Ovary (tissue), 7 donors: ENCODE measurements at regions not wholly inside any gene's neighbourhood (a gene's known extent, or its start where the extent isn't known, plus 50 kb on each side); places are given as distances from the start of the nearest gene placed in this dataset.

Experiments used
- DNase-seq, 5 donors: peaks; one replicate each; pipeline ENCODE4 v3.0.0-alpha.2; 2019 to 2020
- H3K27ac ChIP-seq, 2 donors: fragments of 200-600 bp; one replicate each; pipeline versions ENCODE4 v1.5.1 to v1.8.0; 2019 to 2022
- H3K27me3 ChIP-seq: fragments of 200-600 bp; one replicate; pipeline ENCODE4 v1.8.0; 2022
- H3K36me3 ChIP-seq: fragments of 200-600 bp; sonication (generic); one replicate; pipeline ENCODE4 v1.5.1; 2019
- H3K4me1 ChIP-seq: one replicate; pipeline ENCODE4 v1.8.1; 2013; ENCODE audit warnings: mild to moderate bottlenecking, moderate library complexity; ENCODE audit not compliant: insufficient read depth
- H3K4me3 ChIP-seq: fragments of 200-600 bp; sonication (generic); one replicate; pipeline ENCODE4 v1.5.1; 2017
- H3K9me3 ChIP-seq, 2 donors: fragments of 200-600 bp in 1 of 2; sonication (generic) in 1 of 2; one replicate each; pipeline versions ENCODE4 v1.5.1 to v1.8.1; 2013 to 2019; ENCODE audit warnings: mild to moderate bottlenecking in 1 of 2, moderate library complexity in 1 of 2
- CTCF ChIP-seq, 3 donors: fragments of 450-650 bp in 2 of 3; fragments of 200-600 bp in 1 of 3; IDR thresholded peaks; one replicate each; pipeline versions ENCODE4 v1.5.1 to v1.8.0; 2016 to 2022; ENCODE audit warnings: antibody characterized with exemption in 3 of 3, mild to moderate bottlenecking in 1 of 3
- EP300 ChIP-seq: sonication (generic); formaldehyde crosslinking; IDR thresholded peaks from one replicate; pipeline ENCODE4 v1.6.1; 2017; ENCODE audit warnings: antibody characterized with exemption
- POLR2A ChIP-seq: fragments of 450-650 bp; IDR thresholded peaks from one replicate; pipeline ENCODE4 v1.6.1; 2017; ENCODE audit warnings: antibody characterized with exemption, mild to moderate bottlenecking, moderate library complexity
- WGBS, 3 donors: extraction: QIAGEN DNeasy Blood & Tissue Kit in 1 of 3; methylation state at CpG; one replicate each; pipeline versions ENCODE4 v1.1.5 to v1.1.7; 2013 to 2017; 5-methylcytosine and 5-hydroxymethylcytosine counted together
- intact Hi-C, 4 donors: fragments of 100-400 bp; cut with DNase I; formaldehyde crosslinking; loops; one replicate each; pipeline versions ENCODE4 v1.11.0 to v1.15.1; 2022 to 2023
- donor health status: DM: no; HTN: no; CAD: no; lungs with moderate emphysema.
- donor health status: DM: no; HTN: no; CAD: no.
- donor health status: Bipolar disorder and iron deficiency.
- donor health status: DM: no; HTN: no; CAD: no.
- donor health status: DM: yes; HTN: yes; CAD: no.

DNA sequence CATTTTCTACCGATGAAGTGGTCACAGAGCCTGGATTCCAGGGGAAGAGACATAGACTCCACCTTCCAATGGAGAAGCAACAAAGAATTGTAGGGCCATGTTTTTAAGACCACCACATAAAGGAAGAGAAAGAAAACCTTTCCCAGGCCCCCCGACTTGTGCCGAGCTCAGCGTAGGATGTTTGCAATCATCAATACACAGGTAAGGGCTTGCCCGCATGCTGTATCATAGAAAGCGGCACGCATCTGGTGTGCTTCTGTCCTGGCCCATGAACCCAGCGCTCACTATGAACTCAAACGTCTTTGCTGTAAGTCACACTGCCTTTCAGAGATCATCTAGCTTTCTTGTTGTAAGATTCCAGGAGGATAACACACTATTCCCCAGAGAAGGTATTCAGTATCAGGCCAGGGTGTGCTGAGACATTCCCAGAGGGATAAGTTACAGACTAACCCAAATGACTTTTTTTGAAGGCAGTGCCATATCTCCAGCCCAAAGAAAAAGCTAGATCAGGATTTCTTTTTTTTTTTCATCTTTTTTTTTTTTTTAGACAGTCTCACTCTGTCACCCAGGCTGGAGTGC is 79.5 kb upstream of the RPL38 start:
- H3K27me3 ChIP-seq, result no peaks in the 10 kb centered on the region
- H3K4me3 ChIP-seq, result no peak overlapping the region
- TF ChIP-seq EP300, result no peak
- no peak for TF ChIP-seq CTCF (IDR thresholded peaks at IDR 0.05)
- TF ChIP-seq POLR2A, result no peak
- DNase-seq, result no peak
- H3K4me1 ChIP-seq, result no peaks in the 10 kb centered on the region
- intact Hi-C loops, result no loop called here
- WGBS, 3 donors, result 80 to 95% (median 88%) methylated on average over 9 of the region's 9 CpGs
- no peaks in the 10 kb centered on the region for H3K36me3 ChIP-seq
- no peaks in the 10 kb centered on the region for H3K9me3 ChIP-seq
- no peak overlapping the region for H3K27ac ChIP-seq

GRCh38 chr17:74125156-74125555 is 78.3 kb upstream of the RPL38 start:
- Histone ChIP-seq H3K36me3 (no peaks in the 10 kb centered on the region), H3K9me3 (no peaks in the 10 kb centered on the region), H3K27ac (no peak overlapping the region), H3K4me1 (no peaks in the 10 kb centered on the region), H3K27me3 (no peaks in the 10 kb centered on the region), H3K4me3 (no peak overlapping the region)
- 31 to 44% (median 34%) methylated on average over 4 of the region's 4 CpGs for WGBS, 3 donors
- intact Hi-C loops, result no loop called here
- TF ChIP-seq EP300 (no peak), POLR2A (no peak), CTCF (IDR thresholded peaks at IDR 0.05) (no peak)
- DNase-seq, result no peak

DNA sequence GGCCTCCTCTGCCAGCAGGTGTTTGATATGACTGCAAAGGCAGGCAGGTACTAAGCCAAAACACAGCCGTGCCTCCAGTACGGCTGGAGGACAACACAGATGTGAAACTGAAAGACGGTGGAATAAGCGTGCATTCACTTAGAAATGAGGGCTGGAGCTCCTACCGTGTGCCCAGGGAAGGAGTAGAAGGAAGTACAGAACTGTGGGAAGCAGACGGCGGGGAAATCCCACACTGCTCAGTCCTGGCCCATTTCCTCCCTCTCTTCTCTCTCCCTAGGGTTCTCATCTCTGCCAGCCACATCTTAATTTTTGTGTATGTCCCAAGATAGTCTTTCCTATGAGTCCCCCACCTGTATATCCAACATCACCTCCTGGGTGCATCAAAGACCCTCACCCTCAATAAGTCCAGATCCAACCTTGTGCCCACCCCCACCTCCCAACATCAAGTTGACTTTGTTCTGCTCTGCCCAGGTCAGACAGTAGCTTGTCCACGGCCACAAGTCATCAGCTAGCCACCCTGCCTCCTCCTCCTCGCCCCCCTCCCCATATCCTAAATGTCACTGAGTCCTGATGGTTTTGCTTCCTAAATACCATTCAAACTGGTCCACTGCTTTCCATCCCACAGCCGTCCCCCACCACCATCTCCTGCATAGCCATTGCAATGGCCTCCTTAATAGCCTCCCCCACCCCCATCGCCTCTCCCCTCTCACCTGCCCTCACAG is 77.1 kb upstream of the RPL38 start:
- H3K27me3 ChIP-seq, result no peaks in the 10 kb centered on the region

DNA sequence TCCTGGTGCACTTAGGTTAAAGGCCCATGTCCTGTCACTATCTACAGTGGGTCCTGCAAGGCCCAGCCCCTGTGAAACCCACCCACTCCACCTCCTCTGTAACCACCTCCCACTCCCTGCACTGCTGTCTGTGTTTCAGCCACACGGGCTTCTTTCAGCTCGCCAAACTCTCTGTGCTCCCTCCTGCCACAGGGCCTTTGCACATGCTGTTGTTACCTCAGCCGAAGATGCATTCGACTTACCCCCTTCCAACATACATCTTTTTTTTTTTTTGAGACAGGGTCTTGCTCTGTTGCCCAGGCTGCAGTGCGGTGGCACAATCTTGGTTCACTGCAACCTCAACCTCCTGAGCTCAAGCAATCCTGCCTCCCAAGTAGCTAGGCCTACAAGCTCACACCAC is 76.5 kb upstream of the RPL38 start:
- intact Hi-C loops, result no loop called here
- DNase-seq, result no peak
- no peak overlapping the region for H3K27ac ChIP-seq
- no peaks in the 10 kb centered on the region for H3K4me1 ChIP-seq
- WGBS, 3 donors, result 87 to 89% (median 88%) methylated on average over 5 of the region's 5 CpGs
- no peaks in the 10 kb centered on the region for H3K36me3 ChIP-seq
- H3K4me3 ChIP-seq, result no peak overlapping the region
- TF ChIP-seq EP300 (no peak), POLR2A (no peak), CTCF (IDR thresholded peaks at IDR 0.05) (no peak)
- H3K9me3 ChIP-seq, result no peaks in the 10 kb centered on the region
- no peaks in the 10 kb centered on the region for H3K27me3 ChIP-seq

More for the DNA sequence above, 77.1 kb upstream of the RPL38 start:
- TF ChIP-seq CTCF (IDR thresholded peaks at IDR 0.05) (no peak), EP300 (no peak), POLR2A (no peak)
- no peak overlapping the region for H3K4me3 ChIP-seq
- no peak for DNase-seq
- no peak overlapping the region for H3K27ac ChIP-seq
- H3K9me3 ChIP-seq, result no peaks in the 10 kb centered on the region
- intact Hi-C loops, result no loop called here
- 48 to 57% (median 53%) methylated on average over 11 of the region's 11 CpGs for WGBS, 3 donors
- H3K36me3 ChIP-seq, result no peaks in the 10 kb centered on the region
- H3K4me1 ChIP-seq, result no peaks in the 10 kb centered on the region
